NCI-H2029 treated with DMSO at 0.1 percent for 48 hours (cell line): ENCODE measurements at regions not wholly inside any gene's neighbourhood (a gene's known extent, or its start where the extent isn't known, plus 50 kb on each side); places are given as distances from the start of the nearest gene placed in this dataset.
"Not testable (repeated sequence)": the region's sequence is repeated elsewhere in the genome, so short reads cannot be mapped to it uniquely, and the experiment has no call there.

Experiments
- DNase-seq: peaks from one replicate; lab custom pipeline; 2025; lab: John Stamatoyannopoulos, UW

DNA sequence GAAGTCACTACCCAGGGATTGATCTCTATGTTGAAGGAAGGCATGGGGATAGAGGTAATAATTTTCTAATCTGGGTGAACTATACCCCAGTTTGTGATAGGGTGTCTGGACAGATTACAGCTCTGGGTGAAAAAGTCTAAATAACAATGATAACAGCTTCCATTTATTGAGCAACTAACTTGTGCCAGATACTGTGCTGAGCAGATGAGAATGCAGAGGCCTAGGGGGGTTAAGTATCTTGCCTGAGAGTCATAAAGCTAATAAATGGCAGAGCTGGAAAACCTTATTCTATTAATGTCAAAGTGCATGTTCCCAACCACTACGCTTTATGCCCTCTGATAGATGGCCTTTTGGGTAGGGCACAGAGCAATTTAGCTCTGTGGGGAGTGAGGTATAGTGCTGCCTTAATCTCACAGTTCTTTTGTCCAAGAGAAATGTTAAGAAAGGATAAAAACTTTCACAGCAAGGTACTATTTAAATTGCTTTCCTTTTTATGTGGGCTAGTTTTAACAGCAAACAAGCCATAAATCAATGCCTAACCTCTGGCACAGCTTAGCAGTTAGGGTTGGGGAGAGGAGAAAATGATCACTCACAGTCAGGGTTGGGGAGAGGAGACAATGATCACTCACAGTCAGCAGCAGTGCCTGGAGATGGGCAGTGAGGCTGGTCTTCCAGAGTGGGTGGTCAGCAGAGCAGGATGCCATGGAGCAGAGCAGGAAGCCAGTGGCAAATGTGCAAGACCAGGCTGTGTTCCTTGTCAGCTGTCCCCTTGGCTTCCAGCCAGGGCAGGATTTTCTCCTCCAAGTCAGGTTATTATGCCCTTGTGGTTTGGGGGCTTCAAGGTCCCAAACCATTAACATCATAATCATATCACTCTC lies 187.0 kb downstream of the CARTPT start:
- DNase-seq = no peak

DNA sequence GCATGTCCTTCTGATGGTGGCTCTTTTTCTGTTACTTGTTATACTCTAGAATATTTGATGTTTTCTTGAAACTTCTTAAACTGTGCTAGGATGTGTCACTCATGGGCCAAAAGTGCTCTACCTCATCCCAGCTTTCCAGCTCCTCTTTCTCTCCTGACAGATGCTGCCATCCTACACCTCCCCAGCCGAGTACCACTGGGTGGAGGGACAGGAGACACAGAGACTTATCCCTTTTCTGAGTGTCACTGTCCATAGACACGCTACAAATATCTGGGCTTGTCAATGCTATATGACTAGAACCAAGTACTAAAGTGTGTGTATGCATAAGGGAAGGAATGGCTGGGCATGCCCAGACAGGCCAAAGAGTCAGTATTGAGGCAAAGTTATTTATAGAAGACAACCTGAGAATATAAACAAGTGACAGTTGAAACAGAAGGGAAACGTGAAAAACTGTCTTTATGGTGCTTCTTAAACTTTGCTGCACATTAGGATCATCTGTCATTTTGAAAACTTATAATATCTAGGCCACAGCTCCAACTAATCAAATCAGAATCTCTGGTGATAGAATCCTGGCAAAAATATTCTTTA lies 188.0 kb downstream of the CARTPT start:
- DNase-seq = no peak

DNA sequence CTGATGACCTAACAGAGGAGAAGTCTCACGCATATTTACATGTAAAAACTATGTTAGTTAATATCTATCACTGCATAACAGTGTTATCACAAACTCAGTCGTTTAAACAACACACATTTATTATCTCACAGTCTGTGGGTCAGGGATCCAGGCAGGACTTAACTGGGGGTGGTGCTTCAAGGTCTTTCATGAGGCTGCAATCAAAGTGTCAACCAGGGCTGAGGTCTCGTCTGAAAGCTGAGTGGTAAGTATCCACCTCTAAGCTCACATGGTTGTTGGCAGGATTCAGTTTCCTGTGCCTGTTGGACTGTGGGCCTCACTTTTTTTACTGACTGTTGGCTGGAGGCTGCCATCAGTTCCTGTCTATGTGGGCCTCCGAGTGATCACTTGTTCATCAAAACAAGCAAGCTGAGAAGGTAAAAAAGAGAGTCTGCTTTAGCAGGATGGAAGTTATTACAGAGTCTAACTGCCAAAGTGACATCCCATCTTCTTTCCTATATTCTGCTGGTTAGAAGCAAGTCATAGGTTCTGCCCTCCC lies 188.6 kb downstream of the CARTPT start:
- no peak for DNase-seq

DNA sequence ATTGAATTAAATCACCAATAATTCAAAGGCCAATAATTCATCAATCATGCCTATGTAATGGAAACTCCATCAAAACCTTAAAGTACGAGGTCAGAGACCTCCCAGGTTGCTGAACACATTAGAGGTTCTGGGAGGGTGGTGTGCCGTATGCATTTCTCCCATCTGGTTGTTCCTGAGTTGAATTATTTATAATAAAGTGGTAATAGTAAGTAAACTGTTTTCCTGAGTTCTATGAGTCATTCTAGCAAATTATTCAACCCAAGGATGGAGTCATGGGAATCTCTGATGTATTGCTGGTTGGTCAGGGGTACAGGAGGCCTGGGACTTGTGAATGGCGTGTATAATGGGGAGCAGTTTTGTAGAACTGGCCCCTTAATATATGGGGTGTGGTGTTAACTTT lies 191.7 kb downstream of the CARTPT start:
- no peak for DNase-seq

DNA sequence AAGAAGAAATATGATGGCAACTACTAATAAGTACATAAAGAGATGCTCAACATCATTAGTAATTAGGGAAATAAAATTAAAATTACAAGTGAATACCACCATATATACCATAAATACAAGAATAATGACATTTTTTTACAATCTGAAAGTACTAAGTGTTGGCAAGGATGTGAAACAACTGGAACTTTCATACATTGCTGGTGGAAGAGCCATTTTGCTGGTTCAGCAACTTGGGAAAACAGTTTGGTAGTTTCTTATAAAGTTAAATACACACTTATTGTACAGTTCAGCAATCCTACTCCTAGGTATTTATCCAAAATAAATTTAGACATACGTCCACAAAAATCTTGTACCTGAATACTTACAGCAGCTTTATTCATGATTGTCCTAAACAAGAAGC lies 192.9 kb downstream of the CARTPT start:
- DNase-seq = no peak

DNA sequence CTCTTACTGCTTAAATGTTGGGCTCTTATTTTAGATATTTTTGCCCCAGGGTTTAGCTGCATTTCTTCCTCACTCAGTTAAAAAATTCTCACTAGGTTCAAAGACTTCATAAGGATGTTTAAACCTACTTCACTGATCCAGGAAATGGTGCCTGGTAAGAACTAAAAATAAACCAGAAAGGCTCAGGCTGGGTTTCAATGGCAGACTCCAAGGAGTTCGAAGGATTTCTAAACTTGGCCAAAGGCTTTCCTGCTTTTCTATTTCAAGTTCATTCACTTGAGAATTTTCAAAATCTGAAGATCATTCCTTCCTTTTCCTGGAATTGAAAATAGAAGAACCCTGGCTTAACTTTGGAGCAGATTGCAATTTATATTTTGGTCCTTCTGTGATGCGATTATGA lies 193.0 kb upstream of the MAP1B start:
- no peak for DNase-seq

DNA sequence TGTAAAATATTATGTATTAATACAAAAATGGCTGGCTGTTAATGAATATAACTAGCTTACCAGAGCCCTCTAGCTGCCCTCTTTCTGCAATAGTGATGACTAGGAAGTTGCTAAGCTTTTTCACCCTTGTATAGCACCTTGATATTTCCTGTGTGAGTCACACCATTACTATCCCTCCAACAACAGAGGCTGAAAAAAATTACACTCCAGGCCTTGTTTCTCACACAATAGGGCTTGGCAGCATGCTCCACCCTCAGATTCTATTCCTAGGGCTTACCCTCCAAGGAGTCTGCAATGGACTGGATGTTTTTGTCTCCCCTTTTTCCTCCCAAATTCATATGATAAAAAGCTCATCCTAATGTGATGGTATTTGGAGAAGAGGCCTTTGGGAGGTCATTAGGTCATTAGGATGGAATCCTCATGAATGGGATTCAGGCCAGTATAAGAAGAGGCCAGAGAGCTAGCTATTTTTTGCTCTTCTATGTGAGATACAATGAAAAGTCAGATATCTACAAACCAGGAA lies 184.6 kb upstream of the MAP1B start:
- DNase-seq = peak; percentile 23

DNA sequence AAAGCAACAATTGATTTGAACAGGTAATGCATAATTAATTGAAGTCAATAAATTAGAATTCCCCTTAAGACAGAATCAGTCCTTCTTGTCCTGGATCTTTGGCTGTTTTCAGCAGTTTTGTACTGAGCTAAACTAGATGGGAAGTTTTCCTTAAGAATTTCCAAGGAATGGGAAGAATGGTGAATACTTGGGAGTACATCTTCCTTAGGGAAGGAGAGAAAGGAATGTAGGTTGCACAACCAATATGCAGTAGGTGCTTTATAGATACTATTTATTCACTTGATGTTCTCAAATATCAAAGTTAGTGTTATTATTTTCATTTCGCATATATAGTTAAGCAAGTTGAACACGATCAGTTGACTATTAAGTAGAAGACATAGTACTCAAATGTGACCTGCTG lies 183.5 kb upstream of the MAP1B start:
- DNase-seq = no peak

DNA sequence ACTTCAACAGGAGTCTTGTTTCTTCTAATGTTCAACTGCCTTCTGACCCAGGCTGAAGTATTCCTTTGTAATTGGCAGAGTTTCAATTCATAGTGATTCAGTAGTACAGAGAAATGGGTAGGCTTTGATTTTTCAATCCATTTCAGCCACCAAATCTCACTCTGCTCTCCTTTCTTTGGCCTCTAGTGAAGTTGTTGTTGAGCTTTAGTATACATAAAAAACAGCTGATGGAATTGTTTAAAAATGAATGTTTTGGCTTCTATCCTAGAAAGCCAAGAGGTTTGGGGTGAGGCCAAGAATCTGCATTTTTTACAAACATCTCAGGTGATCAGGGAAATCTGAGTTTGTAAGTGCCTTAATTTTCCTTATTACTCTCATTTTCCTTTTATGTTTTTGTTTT lies 182.9 kb upstream of the MAP1B start:
- peak; percentile 34 for DNase-seq

DNA sequence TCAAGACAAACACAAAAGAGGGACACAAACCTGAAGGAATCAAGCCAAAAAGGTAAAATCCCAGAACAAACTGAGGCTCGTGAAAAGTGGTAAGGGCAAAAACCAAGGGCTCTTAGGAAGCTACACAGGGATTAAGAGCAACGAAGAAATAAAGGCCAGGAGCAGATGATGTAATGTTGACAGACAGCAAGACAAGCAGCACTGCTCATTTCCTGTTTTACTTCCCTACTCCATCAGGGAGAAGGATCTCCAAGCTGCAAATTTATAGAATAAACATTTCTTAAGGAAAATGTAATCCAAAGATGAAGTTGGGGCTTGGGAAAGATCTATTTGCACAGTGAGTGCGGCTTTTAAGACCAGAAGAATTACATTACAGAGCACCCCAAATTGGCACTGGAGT lies 182.3 kb upstream of the MAP1B start:
- DNase-seq = peak; percentile 71

DNA sequence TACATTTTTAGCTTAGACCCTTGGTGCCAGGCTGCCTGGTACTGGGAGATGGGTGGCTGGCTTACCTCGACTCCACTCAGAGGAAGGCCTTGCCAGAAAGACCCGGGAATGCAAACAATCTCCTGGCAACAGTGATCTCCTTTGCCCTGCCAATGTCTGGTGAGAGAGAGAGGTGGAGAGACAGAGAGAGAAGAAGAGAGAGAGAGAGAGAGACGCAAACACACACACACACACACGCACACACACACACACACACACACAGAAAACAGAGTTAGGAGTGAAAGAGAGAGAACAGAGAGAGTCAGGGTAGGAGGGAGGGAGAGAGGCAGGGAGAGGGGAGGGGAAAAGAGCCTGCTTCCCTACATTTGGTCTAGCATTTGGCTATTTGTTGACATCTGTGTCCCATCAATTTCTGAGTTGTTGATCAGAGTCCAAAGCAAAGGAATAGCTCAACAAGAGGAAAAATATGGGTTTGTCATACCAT lies 181.6 kb upstream of the MAP1B start:
- DNase-seq = peak; percentile 55

DNA sequence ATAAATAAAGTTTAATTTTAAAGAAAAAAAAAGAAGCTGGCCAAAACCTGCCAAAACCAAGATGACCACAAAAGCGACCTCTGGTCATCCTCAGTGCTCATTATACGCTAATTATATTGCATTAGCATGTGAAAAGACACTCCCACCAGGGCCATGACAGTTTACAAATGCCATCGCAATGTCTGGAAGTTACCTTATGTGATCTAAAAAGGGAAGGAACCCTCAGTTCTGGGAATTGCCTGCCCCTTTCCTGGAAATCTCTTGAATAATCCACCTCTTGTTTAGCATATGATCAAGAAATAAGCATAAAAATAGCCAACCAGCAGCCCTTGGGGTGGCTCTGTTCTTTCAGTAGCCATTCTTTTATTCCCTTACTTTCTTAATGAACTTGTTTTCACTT lies 178.3 kb upstream of the MAP1B start:
- DNase-seq = no peak

DNA sequence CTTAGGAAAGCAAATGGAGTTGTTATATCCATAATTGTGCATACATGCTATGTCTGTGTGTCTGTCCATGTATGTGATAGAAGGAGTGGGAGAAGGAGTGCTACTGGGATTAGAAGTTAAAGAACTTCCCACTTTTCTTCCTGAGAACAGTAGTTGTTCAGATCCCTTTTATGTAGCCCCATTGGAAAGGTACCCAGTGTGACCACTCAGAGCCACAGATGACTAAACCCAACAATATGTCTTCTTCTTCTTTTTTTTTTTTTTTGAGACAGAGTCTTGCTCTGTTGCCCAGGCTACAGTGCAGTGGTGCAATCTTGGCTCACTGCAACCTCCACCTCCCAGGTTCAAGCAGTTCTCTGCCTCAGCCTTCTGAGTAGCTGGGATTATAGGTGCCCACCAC lies 176.7 kb upstream of the MAP1B start:
- not testable (repeated sequence) for DNase-seq

DNA sequence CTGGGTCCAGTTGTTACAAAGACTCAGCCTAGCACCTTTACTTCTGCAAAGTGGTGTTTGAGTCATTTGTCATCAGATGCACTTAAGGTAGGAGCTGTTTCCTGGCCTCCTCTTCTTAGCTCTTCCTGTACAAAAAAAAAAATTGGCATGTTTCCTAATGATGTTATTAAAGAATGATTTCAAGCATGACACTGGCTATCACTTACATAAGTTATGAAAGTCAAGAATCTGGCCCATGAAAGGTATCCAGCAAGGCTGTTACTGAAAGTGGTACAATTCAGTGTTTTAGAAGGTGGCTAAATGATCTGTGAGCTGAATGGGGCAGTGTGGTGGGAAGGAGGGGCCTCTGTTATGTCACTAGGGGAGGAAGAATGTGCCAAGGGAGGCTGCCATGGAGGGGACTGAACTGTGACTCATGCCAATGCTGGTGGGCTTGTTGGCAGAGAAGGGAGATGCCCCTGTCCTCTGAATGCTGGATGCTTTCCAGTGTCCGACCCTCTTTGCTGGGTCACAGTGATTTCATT lies 175.1 kb upstream of the MAP1B start:
- no peak for DNase-seq

DNA sequence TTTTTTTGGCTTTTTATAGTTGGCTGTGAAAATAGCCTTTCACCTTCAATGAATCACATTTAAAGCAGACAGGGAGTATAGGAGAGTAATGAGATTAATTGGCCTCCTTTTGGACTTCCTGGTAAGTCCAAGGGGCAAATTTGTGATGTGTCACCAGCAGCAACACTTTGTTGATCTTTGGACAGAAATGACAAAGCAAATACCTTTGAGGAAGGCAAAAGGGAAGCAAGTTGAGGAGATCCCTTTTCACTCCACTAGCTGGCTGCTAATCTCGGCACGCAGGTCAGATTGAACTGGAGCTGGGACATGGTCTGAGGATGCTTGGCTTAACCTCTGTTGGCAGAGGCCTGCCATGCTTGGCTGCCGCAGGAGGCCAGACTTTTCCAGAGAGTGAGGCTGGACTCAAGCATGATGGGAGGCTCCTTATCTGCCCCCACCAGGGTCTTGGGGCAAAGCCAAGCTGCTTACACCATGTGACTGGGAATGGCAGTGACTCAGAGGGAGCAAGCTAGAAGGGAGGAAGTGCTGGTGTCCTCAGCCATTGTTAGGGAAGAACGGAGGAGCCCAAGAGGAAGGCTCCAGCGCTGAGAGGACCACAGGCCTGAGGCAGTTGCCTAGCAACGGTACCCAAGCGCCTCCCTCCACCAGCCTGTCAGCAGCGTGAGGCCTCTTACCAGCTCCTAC lies 174.5 kb upstream of the MAP1B start:
- DNase-seq = peak; percentile 64

DNA sequence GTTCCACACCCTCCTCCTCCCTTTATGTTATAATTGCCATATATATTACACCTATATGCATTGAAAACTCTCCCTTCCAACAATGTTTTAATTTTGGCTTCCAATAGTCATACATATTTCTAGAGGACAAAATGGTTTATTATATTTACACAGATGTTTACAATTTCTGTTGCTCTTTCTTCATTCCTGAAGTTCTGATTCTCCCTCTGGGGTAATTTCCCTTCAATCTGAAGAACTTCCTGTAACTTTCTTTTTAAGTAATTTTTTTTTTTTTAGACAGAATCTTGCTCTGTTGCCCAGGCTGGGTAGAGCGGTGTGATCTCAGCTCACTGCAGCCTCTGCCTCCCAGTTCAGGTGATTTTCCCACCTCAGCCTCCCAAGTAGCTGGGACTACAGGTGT lies 173.0 kb upstream of the MAP1B start:
- no peak for DNase-seq

DNA sequence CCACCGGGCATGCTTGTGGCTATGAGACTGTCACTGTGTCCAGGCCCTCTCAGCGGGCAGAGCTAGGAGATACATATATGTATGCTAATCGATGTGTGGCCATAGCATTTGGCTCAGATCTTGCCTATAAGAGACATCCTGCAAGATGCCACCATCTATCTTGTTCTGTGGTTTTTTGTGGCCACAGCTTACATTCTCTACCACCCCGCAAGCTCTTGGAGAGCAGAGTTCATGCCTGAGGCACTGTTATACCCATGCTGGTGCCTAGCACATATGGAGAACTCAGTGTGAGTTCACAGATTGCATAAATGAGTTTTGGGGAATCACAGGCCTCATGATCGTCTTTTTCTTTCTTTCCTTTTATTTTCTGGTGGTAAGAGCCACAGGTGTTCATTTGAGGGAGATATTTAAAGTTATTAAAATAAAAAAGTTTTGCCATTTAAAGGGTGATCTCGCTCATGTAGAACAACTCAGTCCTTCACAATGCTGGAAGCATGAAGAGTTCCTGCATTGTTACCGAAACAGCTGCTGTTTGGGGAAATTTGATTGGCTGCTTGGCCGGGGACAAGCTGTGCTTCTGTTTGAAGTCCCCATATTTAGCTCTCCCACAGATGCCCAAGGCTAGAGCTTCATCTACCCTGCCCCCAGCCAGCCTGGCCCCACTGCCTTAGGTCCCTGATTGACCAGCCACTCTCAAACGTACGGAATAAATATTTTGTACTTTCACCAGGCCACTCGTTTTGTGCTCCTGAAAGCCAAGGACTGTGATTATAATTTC lies 169.2 kb upstream of the MAP1B start:
- DNase-seq = no peak

DNA sequence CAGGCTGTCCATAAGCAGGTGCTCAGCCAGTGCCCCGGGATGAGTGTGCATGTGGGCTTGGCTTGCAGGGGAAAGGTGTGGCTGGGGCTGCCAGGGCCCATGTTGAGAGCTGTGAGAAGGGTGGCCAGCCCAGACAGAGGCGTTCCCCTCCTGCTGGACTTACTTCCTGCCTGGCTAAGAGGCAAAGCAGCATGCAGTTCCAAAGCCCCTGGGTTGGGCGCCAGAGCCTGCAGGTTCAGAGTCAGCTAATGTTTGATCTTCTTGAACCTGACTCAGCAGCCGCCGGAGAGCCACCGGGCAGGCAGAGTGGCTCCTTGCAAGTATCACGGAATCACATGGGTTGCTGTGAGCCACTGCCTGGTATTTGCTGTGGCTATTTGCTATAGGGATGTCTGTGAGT lies 168.4 kb upstream of the MAP1B start:
- peak; percentile 67 for DNase-seq

DNA sequence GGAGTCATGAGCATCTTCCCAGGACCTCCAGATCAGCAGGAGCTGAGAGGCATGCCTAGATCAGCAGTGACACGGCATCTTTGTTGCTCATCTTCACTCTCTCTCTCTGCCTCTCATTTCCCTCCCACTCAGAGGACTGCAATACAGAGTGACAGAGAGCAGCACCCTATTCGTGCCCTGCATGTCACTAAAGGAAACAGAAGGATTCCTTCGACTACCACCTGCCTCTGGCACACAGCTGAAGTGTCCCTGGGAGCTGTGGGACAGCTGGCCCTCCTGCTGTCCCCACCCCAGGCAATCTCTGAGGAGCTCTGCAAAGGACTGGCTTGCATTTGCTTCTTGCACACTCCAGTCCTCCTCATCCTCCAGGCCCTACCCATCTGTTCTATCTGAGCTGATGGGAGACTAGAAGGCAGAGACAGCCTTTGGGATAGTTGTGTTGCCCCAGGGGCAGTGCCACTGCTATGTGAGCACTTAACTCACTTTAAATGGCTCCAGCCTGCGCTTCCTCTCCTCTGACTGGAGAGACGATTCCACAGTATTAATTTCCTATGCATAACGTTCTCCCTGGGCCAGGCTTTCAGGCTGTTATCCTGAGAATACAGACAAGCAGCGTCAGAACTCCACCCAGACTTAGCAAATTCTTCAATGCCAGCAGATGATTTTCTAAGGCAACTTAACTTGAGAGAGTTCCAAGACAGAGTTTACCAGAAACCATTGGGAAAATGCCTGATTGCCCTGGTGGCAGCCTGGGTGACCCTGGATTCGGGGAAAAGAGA lies 167.6 kb upstream of the MAP1B start:
- no peak for DNase-seq

DNA sequence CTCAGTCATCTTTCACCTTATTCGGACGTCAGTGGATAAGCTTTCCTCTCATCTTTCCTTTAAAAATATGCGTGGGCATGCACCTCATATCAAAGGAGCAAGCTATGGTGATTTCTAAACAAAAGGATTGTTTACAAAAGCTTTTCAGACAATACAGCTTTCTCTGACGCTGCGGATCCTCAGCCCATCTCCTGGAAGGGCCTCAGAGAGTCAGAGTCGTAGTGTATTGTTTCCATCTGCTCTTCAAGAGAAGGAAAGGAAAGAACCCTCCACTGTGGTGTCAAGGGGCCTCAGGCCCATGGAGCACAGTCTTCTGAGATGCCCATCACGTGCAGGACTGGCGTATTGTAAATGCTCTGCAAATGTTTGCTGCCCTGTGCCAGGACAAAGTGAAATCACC lies 163.4 kb upstream of the MAP1B start:
- no peak for DNase-seq

DNA sequence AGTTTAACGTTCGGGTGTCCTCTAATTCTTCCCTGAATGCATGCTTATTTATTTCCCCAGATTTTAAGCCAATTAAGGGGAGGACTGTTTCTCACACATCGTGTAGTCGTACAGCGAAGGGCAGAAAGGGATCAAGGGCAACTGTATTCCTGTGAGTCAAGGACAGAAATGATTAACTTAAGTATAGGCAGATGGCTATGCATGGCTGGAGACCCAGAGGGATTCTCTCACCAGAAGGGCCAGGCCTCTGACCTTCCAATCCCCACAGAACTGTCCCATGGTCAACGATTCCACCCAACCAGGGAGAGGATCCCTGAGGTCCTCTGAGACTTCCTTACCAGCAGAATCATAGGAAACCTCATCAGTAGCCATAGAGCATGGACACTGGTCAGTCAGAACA lies 161.8 kb upstream of the MAP1B start:
- no peak for DNase-seq
